Adrenal gland (tissue), 9 donors: ENCODE measurements at regions not wholly inside any gene's neighbourhood (a gene's known extent, or its start where the extent isn't known, plus 50 kb on each side); places are given as distances from the start of the nearest gene placed in this dataset.

ENCODE experiments used
- DNase-seq, 7 donors: peaks; one replicate each; pipeline ENCODE4 v3.0.0-alpha.2; 2019 to 2020
- H3K27ac ChIP-seq, 5 donors: fragments of 200-600 bp; sonication (generic) in 4 of 5; 1 replicate in 3 of 5; 2 replicates in 2 of 5; pipeline versions ENCODE4 v1.5.1 to v1.8.0; 2016 to 2020; ENCODE audit warnings: mild to moderate bottlenecking in 1 of 5
- H3K27me3 ChIP-seq: fragments of 200-600 bp; 2 replicates; pipeline ENCODE4 v1.8.0; 2021
- H3K36me3 ChIP-seq, 2 donors: fragments of 200-600 bp; replicated peaks in 1 of 2; 1 replicate in 1 of 2; 2 replicates in 1 of 2; pipeline versions ENCODE4 v1.5.1 to v1.8.0; 2018 to 2022
- H3K4me1 ChIP-seq, 2 donors: fragments of 200-600 bp; replicated peaks in 1 of 2; 1 replicate in 1 of 2; 2 replicates in 1 of 2; pipeline versions ENCODE4 v1.5.1 to v1.8.0; 2018 to 2021
- H3K4me3 ChIP-seq, 4 donors: fragments of 200-600 bp; sonication (generic) in 3 of 4; one replicate each; pipeline ENCODE4 v1.5.1; 2016 to 2018
- H3K9me3 ChIP-seq, 3 donors: fragments of 200-600 bp; sonication (generic) in 1 of 3; replicated peaks in 1 of 3; 1 replicate in 2 of 3; 2 replicates in 1 of 3; pipeline versions ENCODE4 v1.5.1 to v1.8.0; 2016 to 2021
- CTCF ChIP-seq, 6 experiments: fragments of 450-650 bp in 4 of 6; fragments of 200-600 bp in 2 of 6; sonication (generic) in 1 of 6; IDR thresholded peaks; 1 replicate in 5 of 6; 2 replicates in 1 of 6; pipeline versions ENCODE4 v1.5.1 to v1.8.0; 2016 to 2021; ENCODE audit warnings: antibody characterized with exemption in 6 of 6, mild to moderate bottlenecking in 2 of 6, moderate library complexity in 1 of 6
- POLR2A ChIP-seq, 2 donors: fragments of 450-650 bp; IDR thresholded peaks; one replicate each; pipeline ENCODE4 v1.6.1; 2017; ENCODE audit warnings: antibody characterized with exemption in 2 of 2, mild to moderate bottlenecking in 2 of 2, moderate library complexity in 1 of 2
- WGBS, 4 donors: extraction: QIAGEN DNeasy Blood & Tissue Kit in 2 of 4; methylation state at CpG; one replicate each; pipeline versions ENCODE4 v1.1.5 to v1.1.7; 2013 to 2017; 5-methylcytosine and 5-hydroxymethylcytosine counted together
- intact Hi-C, 2 donors: fragments of 100-400 bp; cut with DNase I; formaldehyde crosslinking; loops; one replicate each; pipeline versions ENCODE4 v1.14.1 to v1.15.0; 2022 to 2023
- donor health status: healthy with polysubstance abuse.
- donor health status: Bipolar disorder and iron deficiency.
- donor health status: DM: yes; HTN: yes; CAD: no.
- donor health status: DM: no; HTN: no; CAD: no.
- donor health status: DM: no; HTN: no; CAD: no.

DNA sequence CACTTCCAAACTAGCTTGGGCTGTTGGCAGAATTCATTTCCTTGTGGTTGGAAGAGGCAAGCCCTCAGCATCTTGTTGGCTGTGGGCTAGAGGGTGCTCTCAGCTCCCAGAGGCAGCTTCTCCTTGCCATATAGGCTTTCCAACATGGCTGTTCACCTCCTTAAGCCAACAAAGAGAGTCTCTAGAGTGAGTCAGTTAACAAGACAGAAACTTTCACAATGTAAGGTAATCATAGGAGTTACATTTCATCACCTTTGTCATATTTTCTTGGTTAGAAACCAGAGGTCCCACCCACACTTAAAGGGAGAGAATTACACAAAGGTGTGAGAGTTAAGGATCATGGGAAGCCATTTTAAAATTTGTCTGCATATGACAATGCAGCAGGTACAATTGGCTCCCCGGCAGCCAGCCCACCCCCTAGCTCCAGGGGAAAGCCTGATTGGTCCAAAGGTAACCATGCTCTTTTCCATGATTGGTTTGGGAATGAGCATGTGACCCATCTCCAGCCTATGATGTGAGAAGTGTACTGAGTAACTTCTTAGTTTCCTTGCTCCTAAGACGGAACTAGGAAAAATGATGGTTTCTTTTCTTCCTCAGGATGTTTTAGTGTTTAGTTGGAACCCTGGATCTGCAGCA lies 109.8 kb upstream of the MSX2 start:
- DNase-seq: no peak
- H3K36me3 ChIP-seq: no peaks in the 10 kb centered on the region
- TF ChIP-seq POLR2A (IDR thresholded peaks at IDR 0.05) (no peak), CTCF (IDR thresholded peaks at IDR 0.05) (no peak)
- intact Hi-C loops: no loop called here
- 77 to 100% (median 87%) methylated on average over 2 of the region's 2 CpGs for WGBS, 4 donors
- H3K27me3 ChIP-seq: peaks cover 8% of the 10 kb centered on the region
- H3K27ac ChIP-seq: no peak overlapping the region
- no peaks in the 10 kb centered on the region for H3K4me1 ChIP-seq
- no peak overlapping the region for H3K4me3 ChIP-seq
- no peaks in the 10 kb centered on the region for H3K9me3 ChIP-seq

DNA sequence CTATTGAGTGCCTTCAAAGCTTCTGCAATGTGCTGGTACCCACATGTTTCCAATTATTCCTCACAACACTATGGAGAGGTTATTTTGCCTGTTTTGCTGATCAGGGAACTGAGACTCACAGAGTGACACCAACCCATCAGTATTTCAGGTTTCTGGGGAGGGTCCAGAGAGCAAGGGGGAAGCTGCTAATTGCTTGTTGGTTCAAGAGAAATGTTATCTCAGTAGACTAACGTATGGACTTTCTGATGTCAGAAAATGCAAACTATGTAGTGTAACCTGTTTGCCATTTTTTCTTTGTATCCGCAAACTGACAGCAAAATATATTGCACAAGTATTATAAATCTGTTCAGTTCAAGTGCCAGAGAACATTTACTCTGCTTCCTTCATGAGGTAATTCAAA lies 108.3 kb upstream of the MSX2 start:
- no peaks in the 10 kb centered on the region for H3K9me3 ChIP-seq
- 37 to 53% (median 51%) methylated on average over 2 of the region's 2 CpGs for WGBS, 4 donors
- intact Hi-C loops: no loop called here
- no peak for DNase-seq
- H3K27ac ChIP-seq: no peak overlapping the region
- peaks cover 11% of the 10 kb centered on the region for H3K27me3 ChIP-seq
- no peak for TF ChIP-seq POLR2A (IDR thresholded peaks at IDR 0.05)
- no peak for TF ChIP-seq CTCF (IDR thresholded peaks at IDR 0.05)
- no peaks in the 10 kb centered on the region for H3K4me1 ChIP-seq
- H3K4me3 ChIP-seq: no peak overlapping the region
- no peaks in the 10 kb centered on the region for H3K36me3 ChIP-seq

GRCh38 chr5:174617285-174617684 lies 107.1 kb upstream of the MSX2 start:
- TF ChIP-seq POLR2A (IDR thresholded peaks at IDR 0.05): no peak
- intact Hi-C loops: no loop called here

GRCh38 chr5:174617910-174618309 lies 106.5 kb upstream of the MSX2 start:
- no peaks in the 10 kb centered on the region for H3K36me3 ChIP-seq
- no peak for DNase-seq
- H3K27me3 ChIP-seq: peaks cover 15% of the 10 kb centered on the region
- H3K27ac ChIP-seq: no peak overlapping the region
- intact Hi-C loops: no loop called here
- no peak overlapping the region for H3K4me3 ChIP-seq
- H3K9me3 ChIP-seq: no peaks in the 10 kb centered on the region
- TF ChIP-seq POLR2A (IDR thresholded peaks at IDR 0.05): no peak
- no peak for TF ChIP-seq CTCF (IDR thresholded peaks at IDR 0.05)
- H3K4me1 ChIP-seq: no peaks in the 10 kb centered on the region
- 69 to 84% (median 76%) methylated on average over 6 to 10 of the region's 10 CpGs for WGBS, 4 donors

More at GRCh38 chr5:174617285-174617684, 107.1 kb upstream of the MSX2 start:
- no peak overlapping the region for H3K27ac ChIP-seq
- no peaks in the 10 kb centered on the region for H3K4me1 ChIP-seq
- H3K9me3 ChIP-seq: no peaks in the 10 kb centered on the region
- H3K27me3 ChIP-seq: peaks cover 15% of the 10 kb centered on the region
- no peaks in the 10 kb centered on the region for H3K36me3 ChIP-seq
- no peak for DNase-seq
- no peak overlapping the region for H3K4me3 ChIP-seq
- WGBS, 4 donors: 92 to 100% (median 95%) methylated on average over 2 of the region's 2 CpGs

DNA sequence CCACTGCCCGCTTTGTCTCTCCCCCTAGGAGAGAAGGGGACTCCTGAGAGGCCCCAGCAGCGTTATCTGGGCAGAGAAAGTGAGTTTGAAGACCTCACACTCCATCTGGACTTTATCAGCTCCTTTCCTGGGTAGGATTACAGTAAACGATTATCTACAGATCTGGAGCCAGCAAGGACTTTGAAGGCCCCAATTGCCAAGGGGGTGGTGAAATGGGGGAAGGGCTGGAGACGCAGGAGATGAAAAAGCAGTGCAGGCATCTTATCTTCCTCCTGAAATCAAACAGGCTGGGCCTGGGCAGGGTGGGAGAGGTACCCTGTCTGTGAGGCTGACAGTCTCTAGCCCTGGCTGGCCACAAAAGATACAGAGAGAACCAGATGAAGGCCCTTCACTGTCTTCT lies 105.8 kb upstream of the MSX2 start:
- Histone ChIP-seq H3K4me3 (no peak overlapping the region), H3K36me3 (no peaks in the 10 kb centered on the region), H3K27me3 (peaks cover 13% of the 10 kb centered on the region), H3K9me3 (no peaks in the 10 kb centered on the region), H3K27ac (no peak overlapping the region), H3K4me1 (no peaks in the 10 kb centered on the region)
- TF ChIP-seq POLR2A (IDR thresholded peaks at IDR 0.05) (no peak), CTCF (IDR thresholded peaks at IDR 0.05) (no peak)
- no peak for DNase-seq
- WGBS, 4 donors: 42 to 61% (median 52%) methylated on average over 4 of the region's 4 CpGs
- intact Hi-C loops: no loop called here
